ENCODE measurements at regions not wholly inside any gene's neighbourhood (a gene's known extent, or its start where the extent isn't known, plus 50 kb on each side); places are given as distances from the start of the nearest gene placed in this dataset.

- DNase-seq (no peak), ATAC-seq (peak in 1 of 4 donors; percentile 20)
- Histone ChIP-seq H3K9me3 (no peaks in the 10 kb centered on the region), H3K36me3 (no peaks in the 10 kb centered on the region), H3K4me3 (no peak overlapping the region), H3K27ac (no peak overlapping the region), H3K4me1 (peaks cover 0 to 17% (median 3%) of the 10 kb centered on the region in 4 donors), H3K27me3 (peaks cover 0 to 3% of the 10 kb centered on the region in 2 donors)
- TF ChIP-seq POLR2A (IDR thresholded peaks at IDR 0.05): no peak
- TF ChIP-seq, protein P1, sequence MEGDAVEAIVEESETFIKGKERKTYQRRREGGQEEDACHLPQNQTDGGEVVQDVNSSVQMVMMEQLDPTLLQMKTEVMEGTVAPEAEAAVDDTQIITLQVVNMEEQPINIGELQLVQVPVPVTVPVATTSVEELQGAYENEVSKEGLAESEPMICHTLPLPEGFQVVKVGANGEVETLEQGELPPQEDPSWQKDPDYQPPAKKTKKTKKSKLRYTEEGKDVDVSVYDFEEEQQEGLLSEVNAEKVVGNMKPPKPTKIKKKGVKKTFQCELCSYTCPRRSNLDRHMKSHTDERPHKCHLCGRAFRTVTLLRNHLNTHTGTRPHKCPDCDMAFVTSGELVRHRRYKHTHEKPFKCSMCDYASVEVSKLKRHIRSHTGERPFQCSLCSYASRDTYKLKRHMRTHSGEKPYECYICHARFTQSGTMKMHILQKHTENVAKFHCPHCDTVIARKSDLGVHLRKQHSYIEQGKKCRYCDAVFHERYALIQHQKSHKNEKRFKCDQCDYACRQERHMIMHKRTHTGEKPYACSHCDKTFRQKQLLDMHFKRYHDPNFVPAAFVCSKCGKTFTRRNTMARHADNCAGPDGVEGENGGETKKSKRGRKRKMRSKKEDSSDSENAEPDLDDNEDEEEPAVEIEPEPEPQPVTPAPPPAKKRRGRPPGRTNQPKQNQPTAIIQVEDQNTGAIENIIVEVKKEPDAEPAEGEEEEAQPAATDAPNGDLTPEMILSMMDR (IDR thresholded peaks at IDR 0.05): no peak
- WGBS (ENCODE audit: insufficient coverage, low coverage, low lambda C conversion rate, missing lambda C conversion rate): 61% methylated on average over 11 of the region's 13 CpGs
- intact Hi-C loops (cut with DNase I): no loop called here
These were observed 155.7 kb downstream of the RMI1 start for GRCh38 chr9:84136119-84136868.

GRCh38 chr9:84137968-84138367, 157.4 kb downstream of the RMI1 start:
- no peaks in the 10 kb centered on the region for H3K9me3 ChIP-seq
- H3K27me3 ChIP-seq: peaks cover 0 to 12% of the 10 kb centered on the region in 2 donors
- DNase-seq (no peak), ATAC-seq (peak in 3 of 4 donors; percentile 12 to 58 (median 28))
- intact Hi-C loops (cut with DNase I): no loop called here
- peaks cover 0 to 17% (median 3%) of the 10 kb centered on the region in 4 donors for H3K4me1 ChIP-seq
- TF ChIP-seq, protein P1 (IDR thresholded peaks at IDR 0.05): no peak
- TF ChIP-seq POLR2A (IDR thresholded peaks at IDR 0.05): no peak
- H3K4me3 ChIP-seq: no peak overlapping the region
- H3K27ac ChIP-seq: no peak overlapping the region
- WGBS (ENCODE audit: insufficient coverage, low coverage, low lambda C conversion rate, missing lambda C conversion rate): 33% methylated on average over 1 of the region's 2 CpGs
- H3K36me3 ChIP-seq: no peaks in the 10 kb centered on the region

DNA sequence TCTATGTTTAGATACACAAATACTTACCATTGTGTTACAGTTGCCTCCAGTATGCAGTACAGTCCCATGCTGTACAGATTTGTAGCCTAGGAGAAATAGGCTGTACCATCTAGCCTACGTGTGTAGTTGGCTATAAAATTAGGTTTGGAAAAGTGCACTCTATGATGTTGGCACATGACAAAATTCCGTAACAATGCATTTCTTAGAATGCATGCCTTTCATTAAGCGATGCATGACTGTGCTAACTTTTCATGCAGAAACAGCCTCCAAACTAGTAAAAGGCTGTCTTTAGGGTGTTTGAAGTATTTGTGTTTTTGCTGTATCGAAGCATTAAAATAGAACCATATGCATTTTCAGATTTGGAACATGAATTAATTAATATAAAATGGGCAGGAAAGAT, 157.9 kb downstream of the RMI1 start:
- H3K27me3 ChIP-seq: peaks cover 0 to 16% of the 10 kb centered on the region in 2 donors
- DNase-seq (no peak), ATAC-seq (no peak)
- 85% methylated on average over 4 of the region's 4 CpGs for WGBS (ENCODE audit: insufficient coverage, low coverage, low lambda C conversion rate, missing lambda C conversion rate)
- no peak for TF ChIP-seq POLR2A (IDR thresholded peaks at IDR 0.05)
- TF ChIP-seq, protein P1 (IDR thresholded peaks at IDR 0.05): no peak
- intact Hi-C loops (cut with DNase I): no loop called here
- H3K27ac ChIP-seq: no peak overlapping the region
- no peak overlapping the region for H3K4me3 ChIP-seq
- peaks cover 0 to 17% (median 3%) of the 10 kb centered on the region in 4 donors for H3K4me1 ChIP-seq
- H3K9me3 ChIP-seq: no peaks in the 10 kb centered on the region
- no peaks in the 10 kb centered on the region for H3K36me3 ChIP-seq

DNA sequence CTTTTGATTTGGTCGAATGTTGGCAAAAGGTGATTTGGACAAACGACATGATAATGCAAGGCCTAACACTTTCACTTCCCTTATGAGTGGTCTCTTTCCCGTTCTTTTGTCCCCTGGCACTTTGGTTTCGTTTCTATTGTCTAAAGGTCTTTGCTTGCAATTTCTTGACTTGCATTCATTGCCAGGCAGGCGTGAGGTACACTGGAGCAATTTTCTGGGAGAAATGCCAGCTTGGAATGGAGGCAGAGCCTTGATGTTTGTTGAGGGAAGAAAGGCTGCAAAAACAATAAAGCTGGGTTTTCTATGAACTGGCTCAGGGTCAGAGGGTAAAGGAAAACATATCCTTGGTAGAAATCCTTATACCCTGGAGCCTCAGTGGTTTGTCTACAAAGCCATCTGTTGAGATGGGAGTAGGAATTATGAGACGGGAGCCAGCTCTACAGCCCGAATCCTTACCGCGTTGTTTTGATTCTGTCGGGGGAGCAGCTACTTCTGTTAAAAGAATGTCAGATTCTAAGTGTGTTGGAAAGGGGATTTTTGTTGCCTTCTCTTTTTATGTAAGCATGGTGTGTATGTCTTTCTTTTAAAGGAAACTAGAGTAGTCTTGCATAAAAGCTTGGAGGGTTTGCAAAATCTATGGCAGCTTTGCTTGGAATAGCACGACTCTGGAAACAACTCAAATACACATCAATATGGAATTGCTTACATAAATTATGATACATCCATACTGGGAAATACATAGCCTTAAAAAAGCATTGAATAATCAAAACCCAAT, 158.9 kb downstream of the RMI1 start:
- no peak overlapping the region for H3K27ac ChIP-seq
- DNase-seq (peak in 1 of 3 donors; percentile 70), ATAC-seq (peak; percentile 64 to 82 (median 82))
- H3K27me3 ChIP-seq: peaks cover 0 to 16% of the 10 kb centered on the region in 2 donors
- no peaks in the 10 kb centered on the region for H3K36me3 ChIP-seq
- 60% methylated on average over 11 of the region's 11 CpGs for WGBS (ENCODE audit: insufficient coverage, low coverage, low lambda C conversion rate, missing lambda C conversion rate)
- no peak overlapping the region for H3K4me3 ChIP-seq
- H3K9me3 ChIP-seq: no peaks in the 10 kb centered on the region
- peaks cover 0 to 17% (median 3%) of the 10 kb centered on the region in 4 donors for H3K4me1 ChIP-seq
- no peak for TF ChIP-seq POLR2A (IDR thresholded peaks at IDR 0.05)
- TF ChIP-seq, protein P1 (IDR thresholded peaks at IDR 0.05): no peak
- intact Hi-C loops (cut with DNase I): no loop called here
